ENCODE measurements at regions not wholly inside any gene's neighbourhood (a gene's known extent, or its start where the extent isn't known, plus 50 kb on each side); places are given as distances from the start of the nearest gene placed in this dataset.

DNA sequence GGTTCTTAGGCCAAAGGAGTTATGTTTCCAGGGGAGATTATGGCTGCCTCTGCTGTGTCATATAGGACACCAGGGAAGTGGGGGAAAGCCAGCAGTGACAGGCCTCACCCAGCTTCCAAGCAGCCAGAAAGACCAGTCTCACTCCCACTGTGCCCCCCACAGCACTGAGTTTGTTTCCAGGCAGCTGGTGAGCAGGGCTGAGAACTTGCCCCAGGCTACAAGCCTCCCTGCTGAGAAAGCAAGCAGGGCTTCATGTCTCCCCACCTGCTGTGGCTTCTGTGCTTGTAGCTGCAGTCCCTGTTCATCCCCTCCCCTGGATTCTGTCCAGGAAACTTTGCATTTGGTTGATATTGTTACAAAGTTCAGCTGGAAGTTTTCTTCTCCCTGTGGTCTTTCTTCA lies 376.3 kb downstream of the PDCD6IP start:
- Mint-ChIP-seq H3K36me3 (no peaks in the 10 kb centered on the region), H3K4me3 (no peak overlapping the region), H3K27me3 (no peaks in the 10 kb centered on the region), H3K27ac (no peak overlapping the region), H3K4me1 (ENCODE audit: unreplicated experiment) (no peaks in the 10 kb centered on the region), H3K9me3 (peaks cover 12% of the 10 kb centered on the region)
- DNase-seq (ENCODE audit: extremely low spot score, unreplicated experiment) = no peak
- TF ChIP-seq, protein P1, sequence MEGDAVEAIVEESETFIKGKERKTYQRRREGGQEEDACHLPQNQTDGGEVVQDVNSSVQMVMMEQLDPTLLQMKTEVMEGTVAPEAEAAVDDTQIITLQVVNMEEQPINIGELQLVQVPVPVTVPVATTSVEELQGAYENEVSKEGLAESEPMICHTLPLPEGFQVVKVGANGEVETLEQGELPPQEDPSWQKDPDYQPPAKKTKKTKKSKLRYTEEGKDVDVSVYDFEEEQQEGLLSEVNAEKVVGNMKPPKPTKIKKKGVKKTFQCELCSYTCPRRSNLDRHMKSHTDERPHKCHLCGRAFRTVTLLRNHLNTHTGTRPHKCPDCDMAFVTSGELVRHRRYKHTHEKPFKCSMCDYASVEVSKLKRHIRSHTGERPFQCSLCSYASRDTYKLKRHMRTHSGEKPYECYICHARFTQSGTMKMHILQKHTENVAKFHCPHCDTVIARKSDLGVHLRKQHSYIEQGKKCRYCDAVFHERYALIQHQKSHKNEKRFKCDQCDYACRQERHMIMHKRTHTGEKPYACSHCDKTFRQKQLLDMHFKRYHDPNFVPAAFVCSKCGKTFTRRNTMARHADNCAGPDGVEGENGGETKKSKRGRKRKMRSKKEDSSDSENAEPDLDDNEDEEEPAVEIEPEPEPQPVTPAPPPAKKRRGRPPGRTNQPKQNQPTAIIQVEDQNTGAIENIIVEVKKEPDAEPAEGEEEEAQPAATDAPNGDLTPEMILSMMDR (conservative IDR thresholded peaks at IDR 0.05) = no peak

DNA sequence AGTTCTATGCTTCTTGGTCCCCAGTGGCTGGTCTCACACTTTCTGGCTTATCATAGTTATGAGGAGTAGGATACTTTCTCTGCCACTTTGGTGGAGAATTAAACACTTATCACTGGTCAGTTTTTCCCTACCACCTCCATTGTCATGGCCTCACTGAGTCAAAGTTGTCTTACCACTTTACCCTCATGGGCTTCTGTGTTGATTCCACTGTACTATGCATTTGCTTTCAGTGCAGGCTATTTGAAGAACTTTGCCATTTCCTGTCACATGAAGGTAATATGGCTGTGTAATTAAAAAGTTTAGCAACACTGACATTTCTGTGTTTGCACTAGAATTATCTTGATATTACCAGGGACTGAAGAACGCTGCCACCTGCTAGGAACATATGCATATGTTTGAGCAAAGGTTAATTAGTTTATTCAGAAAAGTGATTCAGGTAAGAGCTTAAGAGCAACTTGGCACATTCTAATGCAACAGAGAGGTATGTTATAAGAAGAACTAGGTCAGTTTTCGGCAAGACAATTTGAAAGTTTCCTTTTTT lies 377.3 kb downstream of the PDCD6IP start:
- DNase-seq (ENCODE audit: extremely low spot score, unreplicated experiment) = no peak
- no peaks in the 10 kb centered on the region for H3K27me3 Mint-ChIP-seq

DNA sequence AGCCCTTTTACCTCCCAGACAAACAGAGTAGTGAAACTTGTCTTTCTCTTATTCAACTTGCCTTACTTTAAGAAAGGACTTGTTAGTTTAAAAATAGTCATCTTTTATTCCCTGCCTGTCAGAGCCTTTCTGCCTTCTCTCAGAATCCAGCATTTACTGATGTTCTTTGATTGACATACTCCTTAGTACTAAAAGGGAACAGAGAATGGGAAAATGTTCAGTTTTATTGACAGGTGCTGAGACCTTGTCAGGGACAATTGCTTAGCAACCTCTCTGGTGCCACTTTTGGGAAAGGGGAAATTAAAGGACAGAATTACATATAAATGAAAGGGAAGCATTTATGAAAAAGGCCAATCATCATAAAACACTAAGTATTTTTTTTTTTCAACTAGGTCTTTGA lies 378.3 kb downstream of the PDCD6IP start:
- no peak overlapping the region for H3K4me3 Mint-ChIP-seq
- TF ChIP-seq, protein P1 (conservative IDR thresholded peaks at IDR 0.05) = no peak
- H3K9me3 Mint-ChIP-seq = peaks cover 12% of the 10 kb centered on the region
- H3K27me3 Mint-ChIP-seq = no peaks in the 10 kb centered on the region
- H3K27ac Mint-ChIP-seq = no peak overlapping the region
- no peaks in the 10 kb centered on the region for H3K4me1 Mint-ChIP-seq (ENCODE audit: unreplicated experiment)
- no peak for DNase-seq (ENCODE audit: extremely low spot score, unreplicated experiment)
- H3K36me3 Mint-ChIP-seq = no peaks in the 10 kb centered on the region

More for the DNA sequence above, 377.3 kb downstream of the PDCD6IP start:
- no peak overlapping the region for H3K27ac Mint-ChIP-seq
- H3K36me3 Mint-ChIP-seq = no peaks in the 10 kb centered on the region
- peaks cover 12% of the 10 kb centered on the region for H3K9me3 Mint-ChIP-seq
- H3K4me3 Mint-ChIP-seq = no peak overlapping the region
- TF ChIP-seq, protein P1 (conservative IDR thresholded peaks at IDR 0.05) = no peak
- no peaks in the 10 kb centered on the region for H3K4me1 Mint-ChIP-seq (ENCODE audit: unreplicated experiment)

DNA sequence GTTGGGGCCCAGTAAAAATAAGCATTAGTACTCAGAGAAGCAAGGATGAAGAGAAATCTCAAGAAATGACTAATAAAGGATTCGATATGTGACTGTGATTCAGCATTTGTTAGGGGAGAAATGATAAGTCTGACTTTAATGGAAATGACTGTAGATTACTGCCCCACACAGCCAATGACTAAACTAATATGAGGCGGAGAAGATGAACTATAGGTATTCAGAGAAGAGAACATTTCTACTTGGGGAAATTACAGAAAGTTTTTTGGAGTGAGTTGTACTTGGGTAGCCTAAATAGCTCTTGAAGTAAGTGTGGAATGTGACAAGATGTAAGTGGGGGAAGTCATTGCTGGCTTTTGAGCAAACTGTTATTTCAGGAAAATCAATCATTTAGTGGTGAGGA lies 380.0 kb downstream of the PDCD6IP start:
- DNase-seq (ENCODE audit: extremely low spot score, unreplicated experiment) = no peak
- TF ChIP-seq, protein P1 (conservative IDR thresholded peaks at IDR 0.05) = no peak
- H3K9me3 Mint-ChIP-seq = peaks cover 9% of the 10 kb centered on the region
- H3K4me3 Mint-ChIP-seq = no peak overlapping the region
- H3K4me1 Mint-ChIP-seq (ENCODE audit: unreplicated experiment) = peaks cover under 1% of the 10 kb centered on the region
- H3K27me3 Mint-ChIP-seq = peaks cover under 1% of the 10 kb centered on the region
- no peak overlapping the region for H3K27ac Mint-ChIP-seq
- no peaks in the 10 kb centered on the region for H3K36me3 Mint-ChIP-seq

DNA sequence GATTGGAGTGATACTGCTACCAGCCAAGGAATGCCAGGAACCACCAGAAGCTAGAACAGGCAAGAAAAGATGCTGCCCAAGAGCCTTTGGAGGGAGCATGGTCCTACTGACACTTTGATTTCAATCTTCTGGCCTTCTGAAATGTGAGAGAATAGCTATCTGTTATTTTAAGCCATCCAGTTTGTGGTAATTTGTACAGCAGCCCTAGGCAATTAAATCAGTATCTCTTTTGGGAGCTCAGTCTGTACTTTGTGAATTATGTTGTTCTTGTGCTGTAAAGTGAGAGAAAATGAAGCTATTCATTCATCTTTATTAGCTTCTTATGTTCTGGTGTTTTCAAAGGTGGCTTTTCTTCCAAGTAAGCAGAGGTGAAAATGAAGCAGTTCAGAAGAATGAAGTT lies 381.3 kb downstream of the PDCD6IP start:
- TF ChIP-seq, protein P1 (conservative IDR thresholded peaks at IDR 0.05) = no peak
- Mint-ChIP-seq H3K9me3 (no peaks in the 10 kb centered on the region), H3K27me3 (peaks cover 3% of the 10 kb centered on the region), H3K4me3 (no peak overlapping the region), H3K4me1 (ENCODE audit: unreplicated experiment) (peaks cover 8% of the 10 kb centered on the region), H3K27ac (no peak overlapping the region), H3K36me3 (no peaks in the 10 kb centered on the region)
- DNase-seq (ENCODE audit: extremely low spot score, unreplicated experiment) = no peak

DNA sequence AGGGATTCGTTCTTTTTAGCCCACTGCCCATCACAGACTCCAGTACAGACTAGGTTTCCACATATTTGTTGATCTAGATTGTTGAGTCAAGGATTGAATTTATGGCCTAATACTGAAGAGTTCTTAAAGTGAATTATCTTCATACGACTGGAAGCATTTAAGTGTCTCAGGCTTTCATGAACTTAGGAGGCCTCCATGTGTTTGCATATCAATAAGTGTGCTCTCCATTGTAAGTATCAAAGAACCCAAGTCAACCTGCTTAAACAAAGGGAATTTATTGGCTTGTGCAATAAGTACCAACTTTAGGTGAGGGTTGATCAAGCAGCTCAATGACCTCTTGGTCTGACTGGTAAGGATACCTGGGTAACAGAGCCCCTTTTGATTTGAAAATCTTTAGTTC lies 382.1 kb downstream of the PDCD6IP start:
- TF ChIP-seq, protein P1 (conservative IDR thresholded peaks at IDR 0.05) = no peak
- no peaks in the 10 kb centered on the region for H3K36me3 Mint-ChIP-seq
- H3K4me3 Mint-ChIP-seq = no peak overlapping the region
- peaks cover 3% of the 10 kb centered on the region for H3K27me3 Mint-ChIP-seq
- H3K27ac Mint-ChIP-seq = no peak overlapping the region
- no peaks in the 10 kb centered on the region for H3K9me3 Mint-ChIP-seq
- DNase-seq (ENCODE audit: extremely low spot score, unreplicated experiment) = no peak
- H3K4me1 Mint-ChIP-seq (ENCODE audit: unreplicated experiment) = peaks cover 8% of the 10 kb centered on the region

Measured in type B pancreatic cell (in vitro differentiated cells).